ENCODE measurements at regions not wholly inside any gene's neighbourhood (a gene's known extent, or its start where the extent isn't known, plus 50 kb on each side); places are given as distances from the start of the nearest gene placed in this dataset.
"Not testable (repeated sequence)": the region's sequence is repeated elsewhere in the genome, so short reads cannot be mapped to it uniquely, and the experiment has no call there.

GRCh38 chr17:5747276-5747675 lies 163.0 kb upstream of the NLRP1 start:
- DNase-seq (ENCODE audit: low read depth in 2 of 2) = no peak

GRCh38 chr17:5747964-5748363 lies 163.7 kb upstream of the NLRP1 start:
- no peak for DNase-seq (ENCODE audit: low read depth in 2 of 2)

GRCh38 chr17:5753421-5753820 lies 169.1 kb upstream of the NLRP1 start:
- no peak for DNase-seq (ENCODE audit: low read depth in 2 of 2)

- DNase-seq (ENCODE audit: low read depth in 2 of 2) = no peak
Observed at GRCh38 chr17:5757314-5757907, 173.1 kb upstream of the NLRP1 start.

- no peak for DNase-seq (ENCODE audit: low read depth in 2 of 2)
Observed at GRCh38 chr17:5758651-5759050, 174.3 kb upstream of the NLRP1 start.

- no peak for DNase-seq (ENCODE audit: low read depth in 2 of 2)
Observed at GRCh38 chr17:5759501-5759925, 175.2 kb upstream of the NLRP1 start.

- DNase-seq (ENCODE audit: low read depth in 2 of 2) = no peak
Observed at GRCh38 chr17:5762191-5762590, 177.9 kb upstream of the NLRP1 start.

- DNase-seq (ENCODE audit: low read depth in 2 of 2) = no peak
Observed at GRCh38 chr17:5763595-5764306, 179.4 kb upstream of the NLRP1 start.

- no peak for DNase-seq (ENCODE audit: low read depth in 2 of 2)
Observed at GRCh38 chr17:5769593-5770354, 185.5 kb upstream of the NLRP1 start.

GRCh38 chr17:5770441-5771270 lies 186.3 kb upstream of the NLRP1 start:
- no peak for DNase-seq (ENCODE audit: low read depth in 2 of 2)

- DNase-seq (ENCODE audit: low read depth in 2 of 2) = not testable (repeated sequence)
Observed at GRCh38 chr17:5771271-5771577, 186.9 kb upstream of the NLRP1 start.

- not testable (repeated sequence) for DNase-seq (ENCODE audit: low read depth in 2 of 2)
Observed at GRCh38 chr17:5772017-5772416, 187.7 kb upstream of the NLRP1 start.

GRCh38 chr17:5772720-5773119 lies 188.4 kb upstream of the NLRP1 start:
- DNase-seq (ENCODE audit: low read depth in 2 of 2) = no peak

- no peak for DNase-seq (ENCODE audit: low read depth in 2 of 2)
Observed at GRCh38 chr17:5773816-5774360, 189.6 kb upstream of the NLRP1 start.

- DNase-seq (ENCODE audit: low read depth in 2 of 2) = no peak
Observed at GRCh38 chr17:5775098-5775497, 190.8 kb upstream of the NLRP1 start.

- no peak for DNase-seq (ENCODE audit: low read depth in 2 of 2)
Observed at GRCh38 chr17:5780476-5780875, 196.2 kb upstream of the NLRP1 start.

GRCh38 chr17:5781236-5781927 lies 197.1 kb upstream of the NLRP1 start:
- DNase-seq (ENCODE audit: low read depth in 2 of 2) = no peak

- no peak for DNase-seq (ENCODE audit: low read depth in 2 of 2)
Observed at GRCh38 chr17:5783269-5783668, 199.0 kb upstream of the NLRP1 start.

GRCh38 chr17:5783851-5784250 lies 199.5 kb upstream of the NLRP1 start:
- DNase-seq (ENCODE audit: low read depth in 2 of 2) = no peak

- no peak for DNase-seq (ENCODE audit: low read depth in 2 of 2)
Observed at GRCh38 chr17:5784791-5785190, 200.5 kb upstream of the NLRP1 start.

- DNase-seq (ENCODE audit: low read depth in 2 of 2) = no peak
Observed at GRCh38 chr17:5785338-5785737, 201.0 kb upstream of the NLRP1 start.

Measured in stimulated activated CD8-positive, alpha-beta memory T cell treated with anti-CD3 and anti-CD28 coated beads, Interleukin-15, amount 100 ng/mL, for 4 hours (primary cell).